ENCODE measurements at regions not wholly inside any gene's neighbourhood (a gene's known extent, or its start where the extent isn't known, plus 50 kb on each side); places are given as distances from the start of the nearest gene placed in this dataset.

DNA sequence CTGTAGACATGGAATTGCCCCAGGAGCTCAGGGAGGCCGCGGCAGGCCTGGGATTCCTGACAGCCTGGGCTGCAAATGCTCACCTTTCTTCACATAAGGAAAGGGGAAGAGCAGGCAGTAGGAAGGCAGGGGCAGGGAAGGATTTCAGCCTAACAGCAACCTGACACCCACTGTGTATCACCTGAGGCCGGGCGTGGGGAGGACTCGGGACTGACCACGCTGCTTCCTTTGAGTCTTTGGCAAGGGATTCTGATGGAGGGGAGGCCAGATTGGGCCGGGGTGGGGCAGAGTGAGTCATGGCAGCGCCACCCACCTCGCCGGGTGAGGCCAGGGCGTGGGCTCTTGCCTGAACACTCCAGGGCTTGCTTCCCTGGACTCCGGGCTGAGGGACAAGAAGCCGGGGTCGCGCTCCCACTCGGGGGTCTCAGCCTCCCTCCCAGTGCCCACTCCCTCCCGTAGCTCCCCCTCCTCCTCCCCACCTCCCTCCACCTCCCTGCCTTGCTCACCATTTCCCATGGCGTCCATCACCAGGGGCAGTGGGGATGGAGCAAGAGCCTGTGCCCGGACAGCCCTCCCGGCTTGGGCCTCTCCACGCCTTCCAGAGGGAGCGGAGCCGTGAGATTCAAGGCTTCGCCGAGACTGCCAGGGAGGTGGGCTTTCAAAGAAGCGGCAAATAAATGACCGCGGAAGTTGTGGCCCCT, 247.9 kb upstream of the RTL1 start:
- DNase-seq = no peak

DNA sequence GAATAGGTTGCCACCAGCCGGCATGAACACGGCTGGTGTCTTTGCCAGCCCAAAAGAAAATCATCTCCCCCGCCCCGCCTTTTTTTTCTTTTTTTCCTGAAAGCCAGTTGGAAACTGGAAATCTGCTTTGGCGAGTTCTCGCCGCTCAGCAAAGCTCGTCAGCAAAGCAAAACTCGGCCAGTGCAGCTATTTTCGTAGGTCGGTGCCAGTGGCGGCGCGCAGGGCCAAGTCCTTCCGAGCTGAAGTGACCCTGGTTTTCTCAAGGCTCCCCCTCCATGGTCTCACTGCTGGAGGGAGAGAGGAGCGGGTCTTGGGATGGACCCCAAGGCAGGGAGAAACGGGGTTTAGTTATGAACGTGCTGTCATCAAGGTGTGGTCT, 248.4 kb upstream of the RTL1 start:
- DNase-seq = no peak

- DNase-seq = no peak
These were observed 249.3 kb upstream of the RTL1 start for GRCh38 chr14:101152855-101153254.

DNA sequence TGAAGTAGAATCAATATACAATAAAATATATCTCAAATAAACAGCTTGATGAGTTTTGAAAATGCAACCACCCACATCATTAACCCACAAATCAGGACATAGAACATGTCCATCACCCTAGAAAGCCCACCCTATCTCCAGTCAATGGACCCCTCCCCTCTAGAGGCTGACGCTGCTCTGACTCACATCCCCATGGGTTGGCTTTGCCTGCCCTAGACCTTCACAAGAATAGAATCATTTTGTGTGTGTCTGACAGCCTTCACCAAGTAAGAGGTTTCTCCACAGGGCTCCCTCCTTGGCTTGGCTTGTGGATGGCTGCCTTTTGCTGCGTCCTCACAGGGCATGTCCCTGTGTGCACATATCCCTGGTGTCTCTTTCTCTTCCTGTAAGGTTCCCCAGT, 250.2 kb upstream of the RTL1 start:
- no peak for DNase-seq

- no peak for DNase-seq
These were observed 252.1 kb upstream of the RTL1 start for GRCh38 chr14:101155575-101155974.

DNA sequence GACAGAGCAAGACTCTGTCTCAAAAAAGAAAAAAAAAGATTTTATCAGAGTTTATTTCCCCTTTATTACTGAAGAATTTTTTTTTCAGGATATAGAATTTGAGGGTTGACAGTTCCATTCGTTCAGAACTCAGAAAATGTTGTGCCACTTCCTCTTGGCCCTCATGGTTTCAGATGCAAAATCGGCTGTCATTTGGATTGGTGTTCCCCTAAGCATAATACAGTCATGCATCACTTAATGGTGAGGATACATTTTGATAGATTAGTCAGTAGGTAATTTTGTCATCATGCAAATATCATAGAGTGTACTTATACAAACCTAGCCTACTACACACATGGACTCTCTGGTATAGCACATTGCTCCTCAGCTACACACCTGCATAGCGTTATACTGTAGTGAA, 263.9 kb upstream of the RTL1 start:
- DNase-seq = no peak

GRCh38 chr14:101169267-101169666, 265.7 kb upstream of the RTL1 start:
- DNase-seq = no peak

DNA sequence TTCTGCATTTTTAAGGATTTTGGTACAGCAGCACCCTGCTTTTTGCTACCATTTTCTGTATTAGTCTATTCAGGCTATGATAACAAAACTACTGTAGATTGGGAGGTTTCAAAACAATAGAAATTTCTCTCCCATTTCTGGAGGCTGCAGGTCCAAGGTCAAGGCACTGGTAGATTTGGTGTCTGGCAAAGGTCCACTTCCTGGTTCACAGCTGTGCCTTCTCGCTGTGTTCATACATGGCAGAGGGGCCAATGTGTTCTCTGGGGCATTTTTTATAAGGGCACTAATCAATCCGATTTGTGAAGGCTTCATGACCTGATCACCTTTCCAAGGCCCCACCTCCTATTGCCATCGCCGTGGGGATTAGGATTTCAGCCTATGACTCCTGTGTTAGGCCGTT, 268.1 kb upstream of the RTL1 start:
- no peak for DNase-seq

- no peak for DNase-seq
These were observed 270.4 kb upstream of the RTL1 start for GRCh38 chr14:101173698-101174521.

DNA sequence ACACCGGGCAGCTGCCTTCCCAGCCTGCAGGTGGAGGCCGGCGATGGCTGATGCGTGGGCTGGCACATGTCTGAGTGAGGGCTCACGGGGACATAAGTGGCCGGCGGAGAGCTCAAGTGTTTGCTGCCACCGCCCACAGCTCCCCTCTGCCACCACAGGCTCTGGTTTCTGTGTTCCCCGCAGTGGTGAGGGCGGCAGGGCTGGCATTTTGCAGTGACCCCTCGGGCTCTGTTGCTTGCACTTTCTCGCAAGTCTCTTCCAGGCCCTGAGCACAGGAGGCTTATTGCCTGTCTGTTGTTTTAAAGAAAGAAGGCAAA, 271.0 kb upstream of the RTL1 start:
- no peak for DNase-seq

DNA sequence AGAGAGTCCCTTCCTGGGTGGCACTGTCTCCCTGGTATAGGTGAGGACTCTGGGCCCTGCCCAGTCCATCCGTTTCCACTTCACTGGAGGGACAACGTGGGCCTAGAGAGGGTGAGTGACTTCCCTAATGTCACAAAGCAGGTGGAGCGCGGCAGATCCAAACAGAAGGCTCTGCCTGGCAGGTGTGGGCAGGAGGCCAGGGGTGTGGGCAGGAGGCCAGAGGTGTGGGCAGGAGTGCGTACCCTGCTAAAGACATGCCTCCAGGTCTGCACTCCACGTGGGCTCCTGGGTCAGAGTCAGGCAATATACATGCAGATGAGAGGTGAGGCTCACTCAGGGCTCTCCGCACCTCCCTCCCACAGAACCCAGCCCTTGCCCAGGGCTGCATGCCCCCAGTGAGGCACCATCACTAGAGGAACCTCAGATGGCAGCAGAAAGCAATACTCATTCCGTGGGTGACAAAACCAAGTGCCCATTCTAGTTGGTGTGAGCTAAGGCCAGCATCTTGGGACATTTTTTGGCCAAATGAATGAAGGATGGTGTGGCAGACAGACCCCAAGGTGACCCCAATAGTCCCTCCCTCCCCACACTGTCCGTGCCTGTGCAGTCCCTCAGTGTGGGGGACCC, 271.6 kb upstream of the RTL1 start:
- DNase-seq = no peak

GRCh38 chr14:101175731-101176534, 272.4 kb upstream of the RTL1 start:
- DNase-seq = no peak

GRCh38 chr14:101176535-101177205, 273.1 kb upstream of the RTL1 start:
- DNase-seq = no peak

GRCh38 chr14:101177301-101177971, 273.9 kb upstream of the RTL1 start:
- no peak for DNase-seq

DNA sequence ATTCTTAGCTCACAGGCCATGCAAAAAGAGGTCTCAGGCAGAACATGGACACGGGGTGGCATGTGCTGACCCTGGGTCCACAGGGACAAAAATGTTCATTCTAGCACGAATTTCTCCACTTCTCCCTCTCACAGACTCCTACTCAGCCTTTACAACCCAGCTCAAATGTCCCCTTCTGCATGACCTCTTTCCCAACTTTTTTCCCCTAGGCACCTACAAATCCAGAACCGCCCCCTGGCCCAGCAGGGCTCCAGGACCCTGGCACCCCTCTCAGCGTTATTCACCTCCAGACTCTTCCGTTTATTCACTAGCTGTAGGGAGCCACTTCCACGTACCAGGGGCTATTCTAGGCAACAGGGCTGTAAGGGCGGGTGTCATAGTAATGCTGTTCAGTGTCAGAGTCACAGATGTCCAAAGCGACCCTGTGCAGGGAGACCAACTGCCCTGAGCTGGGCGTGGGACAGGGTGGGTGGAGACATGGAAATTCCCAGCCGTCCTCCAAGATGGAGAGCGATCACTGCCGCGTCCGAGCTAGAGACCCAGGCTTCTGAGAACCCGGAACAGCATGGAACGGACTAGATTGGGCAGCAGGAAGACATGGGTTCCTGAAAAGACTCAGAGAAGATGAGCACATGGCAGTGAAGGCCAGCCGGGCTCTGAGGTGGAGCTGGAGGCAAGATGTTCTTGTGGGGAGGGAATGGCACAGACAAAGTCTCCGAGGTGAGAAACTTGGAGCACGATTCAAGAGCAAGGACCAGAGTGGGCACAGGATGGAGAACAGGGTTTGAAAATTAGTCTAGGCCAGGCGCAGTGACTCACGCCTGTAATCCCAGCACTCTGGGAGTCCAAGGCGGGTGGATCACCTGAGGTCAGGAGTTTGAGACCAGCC, 274.9 kb upstream of the RTL1 start:
- no peak for DNase-seq

DNA sequence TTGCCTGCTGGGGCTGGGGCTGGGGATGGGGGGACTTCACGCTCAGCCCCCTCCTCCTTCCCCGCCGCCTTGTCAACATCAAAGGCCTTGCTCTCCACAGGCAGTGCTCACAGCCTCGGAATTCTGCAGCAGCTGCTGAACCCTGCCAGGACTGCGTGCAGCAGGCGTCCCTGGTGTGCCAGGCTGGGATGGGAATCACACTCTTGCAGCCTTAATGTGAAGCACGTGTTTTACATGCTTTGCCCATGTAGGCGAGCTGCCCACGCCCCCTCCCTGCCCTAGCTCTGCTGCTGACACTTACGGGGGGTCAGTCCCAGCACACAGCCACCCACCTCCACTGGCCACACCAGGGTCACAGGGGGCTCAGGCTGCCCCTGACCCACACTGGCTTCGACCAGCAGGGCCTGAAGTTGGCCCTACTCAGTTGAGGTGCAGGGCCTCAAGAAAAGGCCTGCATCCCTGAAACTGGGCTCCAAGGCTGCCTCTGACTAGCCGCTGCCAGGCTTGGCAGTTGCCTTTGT, 276.2 kb upstream of the RTL1 start:
- no peak for DNase-seq

GRCh38 chr14:101181446-101182313, 278.2 kb upstream of the RTL1 start:
- no peak for DNase-seq

DNA sequence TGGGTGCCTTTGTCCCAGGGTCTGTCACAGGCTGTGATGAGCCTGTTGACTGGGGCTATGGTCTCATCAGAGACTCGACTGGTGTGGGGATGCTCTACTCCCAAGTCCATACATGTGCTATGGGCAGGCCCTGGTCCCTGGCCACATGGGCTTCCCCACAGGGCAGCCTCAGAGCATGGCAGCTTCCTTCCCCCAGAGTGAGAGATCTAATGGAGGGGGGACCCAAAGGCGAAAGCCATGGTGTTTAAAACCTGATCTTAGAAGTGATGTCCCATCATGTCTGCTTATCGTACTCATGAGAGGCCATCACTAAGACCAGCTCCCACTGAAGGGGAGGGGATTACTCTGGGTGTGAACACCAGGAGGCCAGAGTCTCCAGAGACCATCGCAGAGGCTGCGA, 279.0 kb upstream of the RTL1 start:
- DNase-seq = no peak

- DNase-seq = no peak
These were observed 280.0 kb upstream of the RTL1 start for GRCh38 chr14:101183376-101184103.

Measured in activated CD4-positive, alpha-beta T cell treated with anti-CD3 and anti-CD28 coated beads, Interleukin-2, amount 50 U/mL, for 1 hour (primary cell).